ENCODE measurements at regions not wholly inside any gene's neighbourhood (a gene's known extent, or its start where the extent isn't known, plus 50 kb on each side); places are given as distances from the start of the nearest gene placed in this dataset.

DNA sequence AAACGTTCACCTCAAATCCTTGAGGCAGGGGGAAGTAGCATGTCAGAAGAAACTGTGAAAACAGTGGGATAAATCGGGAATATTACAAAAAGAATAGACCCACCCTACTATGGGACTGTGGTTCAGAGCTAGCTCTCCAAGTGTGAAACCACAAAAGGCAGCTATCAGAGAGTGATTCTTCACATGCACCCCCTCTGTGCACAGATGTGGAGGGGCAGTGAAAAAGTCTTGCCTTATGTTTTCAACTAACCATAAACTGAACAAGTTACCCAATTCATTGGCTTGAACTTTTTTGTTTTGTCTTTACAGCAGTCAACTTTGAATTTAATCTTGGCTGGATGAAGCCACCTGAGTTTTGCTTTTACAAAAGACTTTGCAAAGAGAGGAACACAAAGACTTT, 98.8 kb upstream of the NR4A3 start:
- no peak for DNase-seq

DNA sequence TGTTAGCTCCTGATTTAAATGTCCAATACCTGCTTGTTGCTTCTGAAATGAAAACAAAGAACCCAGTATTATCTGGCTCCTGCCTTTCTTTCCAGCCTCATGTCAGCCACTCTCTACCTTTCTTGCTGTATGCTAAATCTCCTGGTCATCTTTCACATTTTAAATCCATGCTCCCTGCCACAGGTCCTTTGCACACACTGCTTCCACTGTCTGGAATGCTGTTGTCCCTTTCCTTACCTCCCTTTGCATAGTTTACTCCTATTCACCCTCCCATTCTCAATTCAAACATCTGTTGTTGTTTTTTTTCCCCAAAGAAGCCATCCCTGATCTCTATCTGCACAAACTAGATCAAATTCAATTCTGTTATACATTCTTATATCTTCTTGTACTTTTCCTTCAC, 97.0 kb upstream of the NR4A3 start:
- DNase-seq = no peak

DNA sequence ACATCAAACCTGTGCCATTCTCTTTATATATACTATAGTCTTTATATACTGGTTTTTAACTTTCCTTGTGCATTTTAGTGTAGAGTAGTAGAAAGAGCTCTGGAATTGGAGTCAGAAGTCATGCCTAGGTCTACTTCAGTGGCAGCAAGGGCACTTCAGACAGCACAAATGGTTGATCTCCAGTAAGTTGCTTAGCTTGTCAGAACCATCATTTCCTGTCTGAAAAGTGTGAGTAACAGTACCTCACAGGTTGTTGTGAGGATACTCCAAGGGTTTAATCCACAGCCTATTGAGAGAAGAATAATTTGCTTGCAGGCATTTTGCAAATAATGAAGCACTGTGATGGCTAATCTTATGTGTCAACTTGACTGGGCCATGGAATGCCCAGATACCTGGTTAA, 95.8 kb upstream of the NR4A3 start:
- no peak for DNase-seq

DNA sequence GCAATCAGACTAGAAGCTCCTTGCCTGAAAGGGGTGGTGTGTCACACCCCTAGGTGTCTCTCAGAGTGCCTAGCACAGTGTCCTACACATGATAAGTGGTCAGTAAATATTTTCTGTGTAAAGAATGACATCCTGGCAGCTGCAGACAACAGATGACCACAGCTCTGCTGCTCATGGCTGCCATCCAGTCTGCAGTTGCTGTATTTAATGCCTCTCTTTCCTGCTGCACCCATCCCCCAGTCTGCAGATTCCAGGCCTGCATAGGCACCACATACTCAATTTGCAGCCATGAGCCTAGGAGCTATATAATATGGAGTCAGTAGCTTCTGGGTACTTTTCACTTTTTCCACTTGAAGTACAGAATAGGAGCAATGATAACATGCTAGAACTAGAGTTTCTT, 94.9 kb upstream of the NR4A3 start:
- no peak for DNase-seq

DNA sequence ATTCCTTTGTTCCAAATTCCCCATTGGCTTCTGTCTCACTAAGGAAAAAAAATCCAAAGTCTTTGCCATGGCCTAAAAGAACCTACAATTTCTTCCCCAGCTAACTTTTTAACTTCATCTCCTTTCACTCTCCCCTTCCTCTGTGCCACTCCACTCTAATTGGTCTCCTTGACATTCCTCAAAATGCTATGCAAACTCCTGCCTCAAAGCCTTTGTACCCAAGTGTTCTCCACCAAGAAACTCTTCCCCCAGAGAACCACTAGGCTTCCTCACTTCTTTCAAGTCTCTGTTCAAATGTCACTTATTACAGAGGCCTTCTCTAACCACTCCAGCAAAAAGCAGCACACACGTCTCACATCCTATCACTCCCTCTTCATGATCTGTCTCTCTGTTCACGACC, 91.6 kb upstream of the NR4A3 start:
- DNase-seq = no peak

DNA sequence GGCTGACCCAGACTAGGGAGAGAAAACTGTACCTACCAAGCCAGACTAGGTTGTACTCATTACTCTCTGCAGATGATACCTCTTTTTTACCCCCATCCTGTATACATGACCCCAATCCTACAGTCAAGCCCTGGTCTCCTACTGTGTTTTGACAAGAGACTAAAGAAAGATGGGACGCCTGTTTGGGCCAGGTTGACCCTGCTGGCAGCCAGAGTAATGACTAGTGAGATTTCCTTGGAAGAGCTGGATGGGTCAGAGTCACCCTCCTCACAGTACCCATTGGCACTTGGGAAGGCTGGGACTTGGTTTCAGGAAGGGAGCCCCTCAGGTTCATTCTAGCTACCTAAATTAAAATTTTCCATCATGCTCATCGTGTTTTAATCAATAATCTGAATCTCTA, 89.7 kb upstream of the NR4A3 start:
- DNase-seq = no peak

DNA sequence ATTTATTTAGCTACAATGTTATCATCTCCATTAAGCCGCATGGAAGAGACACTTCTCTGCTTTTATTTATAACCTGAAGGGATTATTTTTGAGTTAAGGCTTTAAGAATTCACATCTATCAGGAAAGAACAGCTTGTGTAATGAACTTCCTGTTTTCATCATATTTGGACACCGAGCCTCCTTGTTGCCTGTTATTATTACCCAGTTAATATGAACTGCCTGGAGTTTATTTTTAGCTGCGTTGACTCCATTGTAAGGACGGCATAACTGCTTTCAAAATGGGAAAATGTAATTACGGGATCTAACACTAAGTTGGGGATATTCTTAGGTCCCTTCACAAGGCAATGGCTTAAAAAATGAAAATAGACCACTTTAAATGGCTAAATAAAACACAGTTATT, 89.0 kb upstream of the NR4A3 start:
- no peak for DNase-seq

DNA sequence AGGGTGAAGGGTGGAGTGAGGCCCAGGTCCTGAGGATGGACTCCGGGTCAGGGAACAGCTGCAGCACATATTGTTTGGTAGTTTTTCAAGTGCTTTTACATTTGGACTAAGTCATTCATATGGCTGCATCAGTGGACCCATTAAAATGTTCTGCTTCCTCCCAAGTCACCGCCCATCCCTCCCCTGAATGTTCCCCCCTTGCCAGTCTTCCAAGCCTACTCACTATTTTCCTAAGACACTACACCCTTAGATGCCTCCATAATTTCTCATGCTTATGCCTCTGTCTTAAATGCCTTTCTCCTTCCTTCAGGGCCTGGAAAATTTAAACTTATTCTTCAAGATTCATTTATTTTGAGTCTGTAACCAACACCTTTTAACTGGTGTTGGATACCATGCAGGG, 86.6 kb upstream of the NR4A3 start:
- no peak for DNase-seq

DNA sequence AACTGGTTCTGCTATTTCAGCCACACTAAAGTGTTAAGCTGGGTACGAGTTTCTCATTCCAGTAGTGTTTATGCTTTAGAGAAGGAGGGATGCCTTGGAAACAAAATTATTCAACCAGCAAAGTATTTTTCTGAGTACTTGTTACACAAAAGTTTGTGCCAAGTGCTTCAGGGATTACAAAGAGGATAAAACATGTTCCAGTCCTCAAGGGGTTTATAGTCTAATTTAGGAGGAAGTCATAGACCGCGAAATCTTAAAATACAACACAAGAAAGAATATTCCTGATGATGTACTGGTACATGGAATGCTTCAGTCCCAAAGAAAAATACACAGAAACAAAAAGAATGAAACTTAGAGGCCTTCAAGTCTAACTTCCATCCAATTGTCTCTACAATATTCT, 85.4 kb upstream of the NR4A3 start:
- DNase-seq = no peak

DNA sequence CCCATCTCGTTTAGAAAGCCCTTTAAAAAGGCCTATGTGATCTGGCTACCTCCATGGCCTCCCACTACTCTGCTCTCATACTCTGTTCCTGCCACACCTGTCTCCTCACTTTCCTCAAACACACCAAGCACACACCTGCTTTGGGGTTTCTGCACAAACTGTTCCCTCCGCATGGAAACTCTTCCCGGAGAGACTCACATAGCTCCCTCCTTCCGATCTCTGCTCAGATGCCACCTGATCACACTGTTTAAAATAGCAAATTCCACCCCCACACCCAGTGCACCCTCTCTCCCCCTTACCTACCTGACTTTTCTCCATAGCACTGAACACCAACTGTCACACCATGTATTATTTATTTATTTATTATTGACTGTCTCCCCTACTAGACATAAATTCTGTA, 84.0 kb upstream of the NR4A3 start:
- no peak for DNase-seq

DNA sequence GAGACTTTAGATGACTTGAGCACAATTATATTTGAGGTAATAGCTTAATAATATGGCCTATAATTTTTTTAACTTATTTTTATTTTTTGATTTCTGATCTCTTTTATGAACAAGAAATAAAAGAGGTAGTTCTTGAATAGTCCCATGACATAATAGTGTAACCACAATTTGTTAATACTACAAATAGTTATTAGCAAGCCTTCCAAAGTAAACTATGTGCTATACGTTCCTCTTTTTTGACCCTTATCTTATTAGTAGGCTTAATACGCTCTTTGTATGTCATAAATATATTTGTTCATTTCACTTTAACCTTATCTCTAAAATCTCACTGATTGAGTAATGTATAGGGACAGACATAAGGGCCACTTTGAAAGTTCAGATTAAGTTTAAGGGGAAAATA, 78.7 kb upstream of the NR4A3 start:
- DNase-seq = no peak

DNA sequence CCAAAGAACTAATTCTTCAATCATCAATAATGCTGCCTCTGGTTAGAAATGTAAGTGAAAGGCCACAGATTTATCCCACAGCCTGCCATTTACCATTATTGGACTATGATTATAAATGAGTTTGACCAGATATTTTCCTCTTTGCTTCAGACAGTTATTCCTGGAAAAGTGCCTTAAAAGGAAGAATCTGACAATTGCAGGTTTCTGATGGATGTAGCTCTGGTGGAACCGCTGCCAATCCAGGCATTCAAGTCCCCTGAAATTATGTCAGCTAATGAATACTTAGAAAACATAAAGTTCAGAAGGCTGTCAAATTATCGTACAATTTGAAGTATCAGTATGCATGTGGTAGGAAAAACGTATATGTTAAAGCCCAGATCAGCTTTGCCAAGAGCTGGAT, 78.2 kb upstream of the NR4A3 start:
- DNase-seq = no peak

DNA sequence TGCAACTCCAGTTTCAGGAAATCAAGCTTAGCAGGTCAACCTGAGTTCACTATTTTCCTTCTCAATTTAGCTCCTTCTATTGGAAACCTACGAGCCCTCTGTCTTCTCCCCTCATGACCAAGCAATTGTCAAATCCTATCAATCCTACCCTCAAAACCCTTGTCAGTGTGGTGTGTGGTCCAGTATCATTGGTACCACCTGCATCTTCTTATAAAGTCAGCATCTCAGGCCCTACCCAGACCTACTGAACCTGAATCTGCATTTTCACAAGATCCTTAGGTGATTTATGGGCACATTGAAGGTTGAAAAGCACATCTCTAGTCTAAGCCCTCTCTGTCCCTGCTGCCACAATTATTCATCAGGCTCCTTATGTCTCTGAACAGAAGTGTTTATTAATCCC, 77.6 kb upstream of the NR4A3 start:
- no peak for DNase-seq

DNA sequence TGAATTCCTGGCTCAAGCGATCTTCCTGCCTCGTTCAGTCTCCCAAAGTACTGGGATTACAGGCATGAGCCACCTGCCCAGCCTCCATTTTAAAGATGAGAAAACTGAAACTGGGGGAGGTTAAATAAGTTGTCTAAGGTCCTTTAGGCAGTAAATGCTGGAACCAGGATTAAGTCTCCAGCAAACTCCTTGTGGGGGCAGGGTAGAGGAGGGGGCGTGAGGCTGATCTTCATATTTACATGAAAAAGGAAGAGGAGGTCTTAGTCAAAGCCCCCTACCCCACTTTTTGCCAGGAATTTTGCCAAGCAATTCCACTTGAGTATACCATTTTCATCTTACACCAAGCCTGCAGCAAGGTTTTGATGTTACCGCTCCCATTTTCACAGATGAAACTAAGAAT, 76.6 kb upstream of the NR4A3 start:
- no peak for DNase-seq

DNA sequence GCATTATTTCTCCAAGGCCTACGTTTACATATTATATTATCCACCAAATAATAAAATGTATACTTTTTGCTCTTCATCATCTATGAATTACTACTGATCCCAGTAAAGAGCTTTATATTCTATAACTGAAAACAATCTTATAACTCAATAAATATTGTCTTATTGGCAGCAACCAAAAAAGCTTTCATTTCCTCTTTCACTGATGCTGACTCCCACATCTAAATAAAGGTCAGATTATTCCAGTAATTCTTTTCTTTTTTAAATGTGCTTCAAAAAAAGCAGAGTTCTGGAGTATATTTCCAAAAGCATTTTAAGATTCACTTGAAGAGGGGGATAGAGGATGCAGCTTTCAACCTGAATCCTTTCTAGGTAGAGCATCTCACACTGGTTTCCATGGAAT, 75.3 kb upstream of the NR4A3 start:
- no peak for DNase-seq

DNA sequence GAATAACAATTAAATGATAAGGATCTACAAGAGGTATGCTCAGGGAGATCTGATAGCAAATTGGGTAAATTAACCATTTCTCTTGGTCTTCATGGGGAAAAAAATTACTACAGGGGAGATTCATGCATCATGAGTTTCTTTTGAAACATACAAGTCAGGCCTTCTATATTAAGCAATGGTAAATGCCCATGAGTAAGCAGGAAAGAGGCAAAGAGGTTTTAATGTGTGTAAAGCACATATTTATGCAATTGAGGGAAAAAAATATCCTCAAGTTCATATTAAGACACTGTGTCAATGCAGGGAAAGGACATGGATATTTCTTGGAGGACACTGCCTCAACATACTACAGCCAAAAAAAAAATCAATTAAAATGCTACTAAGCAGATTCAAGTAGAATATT, 73.4 kb upstream of the NR4A3 start:
- DNase-seq = no peak

DNA sequence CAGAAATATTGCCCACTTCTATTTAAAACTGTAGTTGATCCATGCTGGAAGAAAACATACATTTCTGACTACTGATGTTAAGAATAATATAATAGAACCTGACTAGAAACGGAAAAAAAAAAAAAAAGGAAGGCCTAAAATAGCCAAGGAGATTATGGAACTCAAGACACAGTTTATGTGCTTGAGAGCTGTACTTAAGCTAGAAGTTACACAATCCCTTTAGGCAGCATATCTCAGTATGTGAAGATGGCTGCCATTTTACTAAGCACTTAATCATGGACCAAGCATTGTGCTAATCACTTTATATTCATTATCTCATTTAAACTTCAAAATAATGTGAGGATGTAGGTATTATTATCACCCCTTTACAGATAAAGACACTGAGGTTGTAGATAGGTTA, 73.0 kb upstream of the NR4A3 start:
- DNase-seq = no peak

DNA sequence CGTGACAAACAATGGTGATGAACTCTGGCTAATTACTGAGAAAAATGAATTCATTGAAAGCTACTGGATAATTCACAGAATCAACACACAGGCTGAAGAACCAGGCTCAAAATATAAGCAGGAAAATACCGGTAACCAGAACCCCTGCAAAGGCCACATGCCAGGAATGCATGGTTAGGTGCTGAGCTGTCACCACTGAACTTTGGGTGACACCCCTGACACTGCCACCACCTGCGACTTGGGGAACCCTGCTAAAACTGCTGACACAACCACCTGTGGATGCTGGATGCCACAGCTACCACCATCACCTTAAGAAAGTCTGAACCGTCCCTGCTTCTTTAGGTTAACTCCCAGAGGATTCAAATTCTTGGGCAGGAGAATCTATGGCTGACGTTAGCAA, 72.0 kb upstream of the NR4A3 start:
- DNase-seq = no peak

DNA sequence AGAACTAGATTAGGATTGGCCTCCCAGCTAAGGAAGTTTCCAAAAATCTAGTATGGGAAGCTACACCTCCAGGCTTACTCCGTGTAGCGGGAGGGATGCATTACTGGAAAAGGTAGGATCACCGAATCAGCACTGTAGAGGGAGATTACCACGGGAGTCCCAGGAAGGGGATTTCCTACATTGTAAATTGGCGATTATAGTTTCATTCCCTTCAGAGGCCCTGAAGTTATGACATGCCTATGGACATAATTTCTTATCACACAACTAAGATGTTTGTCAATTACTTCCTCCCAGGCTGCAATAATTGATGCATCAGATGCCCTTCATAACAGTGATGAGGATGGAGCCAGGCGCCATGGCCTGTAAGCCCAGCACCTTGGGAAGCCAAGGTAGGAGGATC, 71.2 kb upstream of the NR4A3 start:
- no peak for DNase-seq

DNA sequence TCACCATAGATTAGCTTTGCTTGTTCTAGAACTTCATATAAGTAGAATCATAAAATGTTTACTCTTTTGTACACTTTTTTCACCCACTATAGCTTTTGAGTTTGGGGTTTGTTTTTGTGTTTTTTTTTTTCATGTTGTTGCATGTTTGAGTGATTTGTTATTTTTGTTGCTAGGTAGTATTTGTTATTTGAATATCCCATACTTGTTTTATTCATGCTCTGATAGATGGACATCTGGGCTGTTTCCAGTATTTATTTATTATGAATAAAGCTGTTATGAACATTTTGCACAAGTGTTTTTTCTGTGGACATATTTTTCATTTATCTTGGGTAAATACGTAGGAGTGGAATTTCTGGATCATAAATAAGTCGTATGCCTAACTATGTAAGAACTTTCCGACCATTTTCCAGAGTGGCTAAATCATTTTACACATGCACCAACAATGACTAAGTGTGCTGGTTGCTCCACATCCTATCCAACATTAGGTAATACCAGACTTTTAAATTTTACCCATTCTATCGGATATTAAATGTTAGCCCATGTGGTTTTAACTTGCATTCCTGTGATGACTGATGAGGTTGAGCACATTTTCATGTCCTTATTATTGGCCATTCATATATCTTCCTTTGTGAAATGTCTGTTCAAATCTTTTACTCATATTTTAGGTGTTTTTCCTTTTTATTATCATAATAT, 69.1 kb upstream of the NR4A3 start:
- DNase-seq = no peak

DNA sequence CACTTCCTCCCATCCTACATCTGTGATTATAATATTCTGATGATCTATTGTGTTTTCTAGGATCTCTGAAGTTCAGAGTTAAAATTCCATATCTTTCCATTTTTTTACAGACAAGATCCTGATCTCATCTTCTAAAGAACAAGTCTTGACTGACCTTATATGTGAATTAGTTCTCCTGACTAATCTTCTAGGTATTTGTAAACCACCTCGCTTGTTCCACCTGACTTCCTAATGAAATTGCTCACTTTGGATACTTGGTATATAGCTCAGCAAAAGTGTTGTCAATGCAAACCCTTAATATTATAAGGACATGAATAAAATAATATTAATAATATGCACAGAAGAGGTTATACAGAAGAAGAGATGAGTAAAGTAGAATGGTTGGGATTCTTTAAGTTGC, 68.2 kb upstream of the NR4A3 start:
- no peak for DNase-seq

DNA sequence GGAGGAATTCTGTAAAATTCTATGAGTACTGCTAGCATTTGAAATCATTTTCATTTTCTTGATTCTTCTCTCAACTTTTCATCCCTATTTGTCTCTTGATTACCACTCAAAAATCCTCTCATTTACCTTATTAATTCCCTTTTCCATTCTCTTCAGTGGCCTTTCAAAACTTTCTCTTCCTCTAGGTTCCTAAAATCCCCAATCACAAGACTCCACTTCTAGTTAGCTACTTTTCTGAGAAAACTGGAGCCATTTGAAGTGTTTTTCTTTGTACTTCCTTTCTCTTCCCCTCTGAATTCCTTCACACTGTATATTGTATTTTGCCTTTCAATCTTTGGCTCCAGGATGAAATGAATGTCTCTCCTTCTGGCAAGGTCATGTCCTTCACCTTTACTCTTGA, 61.3 kb upstream of the NR4A3 start:
- no peak for DNase-seq

DNA sequence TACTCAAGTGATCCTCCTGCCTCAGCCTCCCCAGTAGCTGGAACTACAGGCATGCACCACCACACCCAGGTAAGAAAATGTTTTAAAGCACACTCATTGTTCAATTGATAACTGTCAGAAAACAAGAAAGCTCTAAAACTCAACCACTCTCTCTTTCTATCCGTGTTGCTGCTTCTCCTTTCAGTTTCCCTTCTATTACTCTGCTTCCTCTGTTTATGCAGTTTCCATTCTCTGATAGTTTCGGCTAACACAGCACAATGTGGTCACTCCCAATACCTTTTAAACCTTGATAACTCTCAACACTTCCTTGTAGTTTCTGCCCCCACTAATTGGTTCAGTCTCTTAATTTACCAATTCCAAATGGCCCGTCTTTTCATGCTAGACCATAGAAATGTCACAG, 59.2 kb upstream of the NR4A3 start:
- DNase-seq = no peak

Data from activated T-cell treated with anti-CD3 and anti-CD28 coated beads for 4 hours (primary cell).